ENCODE measurements at regions not wholly inside any gene's neighbourhood (a gene's known extent, or its start where the extent isn't known, plus 50 kb on each side); places are given as distances from the start of the nearest gene placed in this dataset.
"Not testable (repeated sequence)": the region's sequence is repeated elsewhere in the genome, so short reads cannot be mapped to it uniquely, and the experiment has no call there.

DNA sequence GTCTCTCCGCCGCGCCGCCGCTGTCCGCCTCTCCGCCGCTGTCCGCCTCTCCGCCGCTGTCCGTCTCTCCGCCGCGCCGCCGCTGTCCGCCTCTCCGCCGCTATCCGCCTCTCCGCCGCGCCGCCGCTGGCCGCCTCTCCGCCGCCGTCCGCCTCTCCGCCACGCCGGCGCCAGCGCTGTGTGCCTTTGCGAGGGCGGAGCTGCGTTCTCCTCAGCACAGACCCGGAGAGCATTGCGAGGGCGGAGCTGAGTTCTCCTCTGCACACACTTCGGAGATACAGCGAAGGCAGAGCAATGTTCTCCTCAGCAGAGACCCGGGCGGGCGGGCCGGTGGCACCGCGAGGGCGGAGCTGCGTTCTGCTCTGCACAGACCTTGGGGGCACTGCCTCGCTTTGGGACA, 327.4 kb upstream of the PLGLB1 start:
- TF ChIP-seq, protein P1, sequence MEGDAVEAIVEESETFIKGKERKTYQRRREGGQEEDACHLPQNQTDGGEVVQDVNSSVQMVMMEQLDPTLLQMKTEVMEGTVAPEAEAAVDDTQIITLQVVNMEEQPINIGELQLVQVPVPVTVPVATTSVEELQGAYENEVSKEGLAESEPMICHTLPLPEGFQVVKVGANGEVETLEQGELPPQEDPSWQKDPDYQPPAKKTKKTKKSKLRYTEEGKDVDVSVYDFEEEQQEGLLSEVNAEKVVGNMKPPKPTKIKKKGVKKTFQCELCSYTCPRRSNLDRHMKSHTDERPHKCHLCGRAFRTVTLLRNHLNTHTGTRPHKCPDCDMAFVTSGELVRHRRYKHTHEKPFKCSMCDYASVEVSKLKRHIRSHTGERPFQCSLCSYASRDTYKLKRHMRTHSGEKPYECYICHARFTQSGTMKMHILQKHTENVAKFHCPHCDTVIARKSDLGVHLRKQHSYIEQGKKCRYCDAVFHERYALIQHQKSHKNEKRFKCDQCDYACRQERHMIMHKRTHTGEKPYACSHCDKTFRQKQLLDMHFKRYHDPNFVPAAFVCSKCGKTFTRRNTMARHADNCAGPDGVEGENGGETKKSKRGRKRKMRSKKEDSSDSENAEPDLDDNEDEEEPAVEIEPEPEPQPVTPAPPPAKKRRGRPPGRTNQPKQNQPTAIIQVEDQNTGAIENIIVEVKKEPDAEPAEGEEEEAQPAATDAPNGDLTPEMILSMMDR (IDR thresholded peaks at IDR 0.05; ENCODE audit: extremely low read depth in 1 of 2, insufficient read depth in 1 of 2, low read depth in 1 of 2, low read length in 2 of 2), result not testable (repeated sequence)
- not testable (repeated sequence) for TF ChIP-seq POLR2A (IDR thresholded peaks at IDR 0.05; ENCODE audit: low read depth, low read length); MYC (IDR thresholded peaks at IDR 0.05; ENCODE audit: low read depth, low read length); EZH2 (IDR thresholded peaks at IDR 0.05; ENCODE audit: borderline replicate concordance, low read depth, low read length, severe bottlenecking); POLR2AphosphoS5 (IDR thresholded peaks at IDR 0.05; ENCODE audit: insufficient read depth, low read depth, low read length); JUN (IDR thresholded peaks at IDR 0.05; ENCODE audit: borderline replicate concordance, insufficient read depth, insufficient read length, low read depth)
- TF ChIP-seq, protein P2, sequence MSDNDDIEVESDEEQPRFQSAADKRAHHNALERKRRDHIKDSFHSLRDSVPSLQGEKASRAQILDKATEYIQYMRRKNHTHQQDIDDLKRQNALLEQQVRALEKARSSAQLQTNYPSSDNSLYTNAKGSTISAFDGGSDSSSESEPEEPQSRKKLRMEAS (IDR thresholded peaks at IDR 0.05; ENCODE audit: insufficient read depth, insufficient read length), result not testable (repeated sequence)
